ENCODE measurements at regions not wholly inside any gene's neighbourhood (a gene's known extent, or its start where the extent isn't known, plus 50 kb on each side); places are given as distances from the start of the nearest gene placed in this dataset.

- no peak overlapping the region for H3K27ac ChIP-seq
- H3K9me3 ChIP-seq: peaks cover 0 to 2% (median 0%) of the 10 kb centered on the region in 4 donors
- WGBS, 5 donors: 78 to 87% (median 79%) methylated on average over 15 to 16 of the region's 16 CpGs
- peaks cover 0 to 42% (median 0%) of the 10 kb centered on the region in 3 donors for H3K27me3 ChIP-seq
- TF ChIP-seq POLR2A (IDR thresholded peaks at IDR 0.05): no peak
- no peak for TF ChIP-seq CTCF (IDR thresholded peaks at IDR 0.05)
- H3K4me1 ChIP-seq: no peaks in the 10 kb centered on the region
- no peaks in the 10 kb centered on the region for H3K36me3 ChIP-seq
- no peak for DNase-seq
- intact Hi-C loops (cut with DNase I; ENCODE audit: low total_unique reads): no loop called here
- no peak overlapping the region for H3K4me3 ChIP-seq
These were observed 186.5 kb upstream of the HDAC4 start for GRCh38 chr2:239587311-239587731.

GRCh38 chr2:239586651-239587310 is 186.0 kb upstream of the HDAC4 start:
- H3K4me1 ChIP-seq: no peaks in the 10 kb centered on the region
- H3K27me3 ChIP-seq: peaks cover 0 to 42% (median 0%) of the 10 kb centered on the region in 3 donors
- no peak overlapping the region for H3K4me3 ChIP-seq
- intact Hi-C loops (cut with DNase I; ENCODE audit: low total_unique reads): no loop called here
- H3K36me3 ChIP-seq: no peaks in the 10 kb centered on the region
- TF ChIP-seq EP300 (IDR thresholded peaks at IDR 0.05): no peak
- TF ChIP-seq CTCF (IDR thresholded peaks at IDR 0.05): no peak
- TF ChIP-seq POLR2AphosphoS5 (IDR thresholded peaks at IDR 0.05): no peak
- no peak for TF ChIP-seq POLR2A (IDR thresholded peaks at IDR 0.05)
- 77 to 83% (median 81%) methylated on average over 19 to 22 of the region's 22 CpGs for WGBS, 5 donors
- no peak overlapping the region for H3K27ac ChIP-seq
- no peak for DNase-seq
- H3K9me3 ChIP-seq: no peaks in the 10 kb centered on the region

- no peak overlapping the region for H3K4me3 ChIP-seq
- no peak overlapping the region for H3K27ac ChIP-seq
- peaks cover 0 to 42% (median 0%) of the 10 kb centered on the region in 3 donors for H3K27me3 ChIP-seq
- no peaks in the 10 kb centered on the region for H3K36me3 ChIP-seq
- no peaks in the 10 kb centered on the region for H3K4me1 ChIP-seq
- H3K9me3 ChIP-seq: no peaks in the 10 kb centered on the region
- TF ChIP-seq POLR2AphosphoS5 (IDR thresholded peaks at IDR 0.05) (no peak), CTCF (IDR thresholded peaks at IDR 0.05) (no peak), EP300 (IDR thresholded peaks at IDR 0.05) (no peak), POLR2A (IDR thresholded peaks at IDR 0.05) (no peak)
- DNase-seq: no peak
- 67 to 75% (median 70%) methylated on average over 10 of the region's 10 CpGs for WGBS, 5 donors
- intact Hi-C loops (cut with DNase I; ENCODE audit: low total_unique reads): no loop called here
These were observed 184.6 kb upstream of the HDAC4 start for GRCh38 chr2:239585422-239585821.

GRCh38 chr2:239584986-239585385 is 184.2 kb upstream of the HDAC4 start:
- H3K27ac ChIP-seq: no peak overlapping the region
- no peaks in the 10 kb centered on the region for H3K9me3 ChIP-seq
- intact Hi-C loops (cut with DNase I; ENCODE audit: low total_unique reads): no loop called here
- no peak for TF ChIP-seq CTCF (IDR thresholded peaks at IDR 0.05)
- no peak for TF ChIP-seq POLR2AphosphoS5 (IDR thresholded peaks at IDR 0.05)
- no peak for TF ChIP-seq EP300 (IDR thresholded peaks at IDR 0.05)
- TF ChIP-seq POLR2A (IDR thresholded peaks at IDR 0.05): no peak
- DNase-seq: no peak
- no peaks in the 10 kb centered on the region for H3K4me1 ChIP-seq
- 50 to 76% (median 70%) methylated on average over 1 to 3 of the region's 3 CpGs for WGBS, 5 donors
- no peak overlapping the region for H3K4me3 ChIP-seq
- no peaks in the 10 kb centered on the region for H3K36me3 ChIP-seq
- peaks cover 0 to 42% (median 0%) of the 10 kb centered on the region in 3 donors for H3K27me3 ChIP-seq

Data from stomach (tissue), 8 donors.